ENCODE measurements at regions not wholly inside any gene's neighbourhood (a gene's known extent, or its start where the extent isn't known, plus 50 kb on each side); places are given as distances from the start of the nearest gene placed in this dataset.

DNA sequence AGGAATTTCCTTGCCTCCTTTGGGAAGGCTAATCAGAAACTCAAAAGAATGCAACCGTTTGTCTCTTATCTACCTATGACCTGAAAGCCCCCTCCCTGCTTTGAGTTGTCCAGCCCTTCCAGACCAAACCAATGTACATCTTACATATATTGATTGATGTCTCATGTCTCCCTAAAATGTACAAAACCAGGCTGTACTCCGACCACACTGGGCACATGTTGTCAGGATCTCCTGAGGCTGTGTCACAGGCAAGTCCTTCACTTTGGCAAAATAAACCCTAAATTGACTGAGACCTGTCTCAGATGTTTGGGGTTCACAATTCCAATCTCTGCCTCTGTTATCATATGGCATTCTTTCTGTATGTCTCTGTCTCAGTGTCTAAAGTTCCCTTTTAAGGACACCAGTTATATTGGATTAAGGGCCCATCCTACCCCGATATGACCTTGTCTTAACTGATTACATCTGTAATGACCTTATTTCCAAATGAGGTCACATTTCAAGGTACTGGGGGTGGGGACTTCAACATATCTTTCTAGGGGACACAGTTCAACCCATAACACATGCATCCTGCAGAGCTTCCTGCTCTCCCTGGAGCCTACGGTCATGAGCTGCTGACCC lies 513.5 kb upstream of the JARID2 start:
- ATAC-seq: no peak
- TF ChIP-seq, protein P1, sequence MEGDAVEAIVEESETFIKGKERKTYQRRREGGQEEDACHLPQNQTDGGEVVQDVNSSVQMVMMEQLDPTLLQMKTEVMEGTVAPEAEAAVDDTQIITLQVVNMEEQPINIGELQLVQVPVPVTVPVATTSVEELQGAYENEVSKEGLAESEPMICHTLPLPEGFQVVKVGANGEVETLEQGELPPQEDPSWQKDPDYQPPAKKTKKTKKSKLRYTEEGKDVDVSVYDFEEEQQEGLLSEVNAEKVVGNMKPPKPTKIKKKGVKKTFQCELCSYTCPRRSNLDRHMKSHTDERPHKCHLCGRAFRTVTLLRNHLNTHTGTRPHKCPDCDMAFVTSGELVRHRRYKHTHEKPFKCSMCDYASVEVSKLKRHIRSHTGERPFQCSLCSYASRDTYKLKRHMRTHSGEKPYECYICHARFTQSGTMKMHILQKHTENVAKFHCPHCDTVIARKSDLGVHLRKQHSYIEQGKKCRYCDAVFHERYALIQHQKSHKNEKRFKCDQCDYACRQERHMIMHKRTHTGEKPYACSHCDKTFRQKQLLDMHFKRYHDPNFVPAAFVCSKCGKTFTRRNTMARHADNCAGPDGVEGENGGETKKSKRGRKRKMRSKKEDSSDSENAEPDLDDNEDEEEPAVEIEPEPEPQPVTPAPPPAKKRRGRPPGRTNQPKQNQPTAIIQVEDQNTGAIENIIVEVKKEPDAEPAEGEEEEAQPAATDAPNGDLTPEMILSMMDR (IDR thresholded peaks at IDR 0.05): no peak
- H3K27ac ChIP-seq: no peak overlapping the region
- no peaks in the 10 kb centered on the region for H3K9me3 ChIP-seq
- H3K4me1 ChIP-seq: no peaks in the 10 kb centered on the region
- no peaks in the 10 kb centered on the region for H3K36me3 ChIP-seq (ENCODE audit: insufficient read depth in 1 of 2, low read depth in 1 of 2)
- WGBS, 3 donors: 69 to 85% (median 82%) methylated on average over 4 of the region's 4 CpGs
- no peaks in the 10 kb centered on the region for H3K27me3 ChIP-seq (ENCODE audit: insufficient read depth in 3 of 3, low read length in 2 of 3)
- no peak for DNase-seq
- no peak overlapping the region for H3K4me3 ChIP-seq
- intact Hi-C loops (cut with DNase I): no loop called here

DNA sequence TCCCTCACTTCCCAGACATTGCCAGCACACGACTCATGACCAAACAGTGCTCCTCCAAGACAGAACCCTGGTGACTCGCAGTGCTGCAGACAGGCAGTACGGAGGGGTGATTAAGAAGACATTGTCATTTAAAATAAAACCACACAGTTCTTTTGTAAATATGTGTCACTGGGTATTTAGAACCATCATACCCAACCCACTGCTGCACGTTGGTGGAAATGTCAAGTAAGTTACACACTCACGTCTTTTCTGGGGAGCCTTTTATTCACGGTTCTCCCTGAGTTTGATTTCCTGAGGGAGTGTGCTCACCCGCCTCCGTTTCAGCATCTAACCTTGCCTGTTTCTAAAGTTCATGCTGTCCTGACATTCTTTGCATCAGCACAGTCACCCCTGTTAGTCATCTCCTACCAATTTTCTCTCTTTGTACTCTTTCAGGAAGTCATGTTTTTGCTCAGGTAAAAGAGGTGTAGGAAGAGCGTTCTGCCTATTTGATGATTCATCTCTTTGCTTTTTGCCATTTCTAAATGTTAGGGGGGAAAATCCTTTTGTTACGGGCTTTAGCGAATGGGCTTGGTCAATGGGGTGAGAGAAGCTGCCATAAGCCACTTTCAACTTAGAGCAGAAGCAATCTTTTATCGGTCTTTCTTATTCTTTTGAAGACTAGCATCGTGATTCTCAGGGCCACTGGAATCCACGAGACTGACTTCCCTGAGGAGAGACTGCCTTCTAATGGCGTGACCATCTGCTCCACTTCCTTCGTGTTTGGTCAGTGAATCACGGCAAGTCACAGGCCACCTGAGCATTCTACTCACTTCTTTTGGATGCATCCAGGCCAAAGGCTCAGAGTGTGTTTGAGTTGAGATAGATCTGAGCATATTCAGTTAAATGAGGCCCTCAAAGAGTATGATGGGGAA lies 512.8 kb upstream of the JARID2 start:
- Histone ChIP-seq H3K36me3 (ENCODE audit: insufficient read depth in 1 of 2, low read depth in 1 of 2) (no peaks in the 10 kb centered on the region), H3K27me3 (ENCODE audit: insufficient read depth in 3 of 3, low read length in 2 of 3) (no peaks in the 10 kb centered on the region), H3K27ac (no peak overlapping the region), H3K4me3 (no peak overlapping the region), H3K9me3 (no peaks in the 10 kb centered on the region), H3K4me1 (no peaks in the 10 kb centered on the region)
- TF ChIP-seq, protein P1 (IDR thresholded peaks at IDR 0.05): no peak
- intact Hi-C loops (cut with DNase I): no loop called here
- ATAC-seq (no peak), DNase-seq (no peak)
- 74 to 88% (median 78%) methylated on average over 17 of the region's 17 CpGs for WGBS, 3 donors

DNA sequence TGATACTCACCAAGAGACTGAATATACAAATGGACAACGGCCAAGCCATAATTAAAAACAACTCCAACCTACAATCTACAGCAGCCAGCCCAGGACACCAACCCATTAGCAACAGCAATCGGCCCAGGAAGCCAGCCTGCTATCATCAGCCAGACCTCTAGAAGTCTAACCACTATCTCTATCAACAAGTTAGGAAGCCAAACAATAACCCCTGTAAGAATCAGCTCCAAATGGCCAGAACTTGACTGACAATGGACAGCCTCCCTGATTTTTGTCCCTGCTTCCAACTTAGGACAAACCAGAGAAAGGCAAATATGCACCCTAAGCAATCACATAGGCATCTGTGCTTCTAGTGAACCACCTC lies 511.8 kb upstream of the JARID2 start:
- TF ChIP-seq, protein P1 (IDR thresholded peaks at IDR 0.05): no peak
- no peak for DNase-seq
- no peaks in the 10 kb centered on the region for H3K4me1 ChIP-seq
- H3K27me3 ChIP-seq (ENCODE audit: insufficient read depth in 3 of 3, low read length in 2 of 3): no peaks in the 10 kb centered on the region
- 88 to 89% (median 89%) methylated on average over 2 of the region's 2 CpGs for WGBS, 3 donors
- intact Hi-C loops (cut with DNase I): no loop called here
- H3K36me3 ChIP-seq (ENCODE audit: insufficient read depth in 1 of 2, low read depth in 1 of 2): no peaks in the 10 kb centered on the region
- no peaks in the 10 kb centered on the region for H3K9me3 ChIP-seq
- no peak for ATAC-seq
- no peak overlapping the region for H3K27ac ChIP-seq
- H3K4me3 ChIP-seq: no peak overlapping the region

DNA sequence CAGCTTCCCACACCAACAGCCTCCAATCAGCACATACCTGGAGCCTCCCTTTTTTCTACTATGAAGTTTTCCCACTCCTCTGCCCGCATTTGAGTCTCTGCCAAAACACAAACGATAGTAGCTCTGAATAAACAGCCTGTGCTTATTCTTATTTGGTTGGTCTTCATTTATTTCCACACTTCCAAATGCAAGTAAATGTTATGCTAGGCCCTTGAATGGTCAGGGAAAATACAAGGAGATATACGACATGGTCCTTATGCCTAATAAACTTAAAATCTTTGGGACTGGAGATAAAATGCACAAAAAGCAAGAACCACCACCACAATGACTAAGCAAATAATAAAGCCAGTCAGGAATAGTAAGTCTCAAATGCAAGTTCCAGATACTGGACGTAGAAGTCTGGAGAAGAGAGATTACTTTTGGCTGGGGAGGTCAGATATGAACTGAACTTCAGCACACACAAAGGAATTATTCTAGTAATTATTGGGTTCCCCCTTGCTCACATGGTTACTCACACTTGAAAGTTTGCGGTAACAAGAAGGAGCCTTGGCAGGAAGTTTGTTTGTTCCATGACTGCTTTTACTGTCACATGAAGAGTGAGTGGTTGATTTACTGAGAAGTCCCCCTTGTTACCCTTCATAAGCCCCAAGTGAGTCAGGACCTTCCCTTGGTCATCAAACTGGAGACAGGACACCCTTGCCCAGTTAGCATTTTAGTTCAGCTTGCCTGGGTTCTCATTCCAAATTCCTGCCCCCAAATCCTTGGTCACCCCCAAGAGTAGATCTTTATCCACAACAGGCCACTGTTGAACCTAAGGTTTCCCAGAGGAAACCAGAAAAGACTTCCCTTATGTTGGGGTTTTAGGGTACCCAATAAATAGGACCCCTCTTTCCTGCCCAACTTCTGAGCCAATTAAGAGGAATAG lies 511.2 kb upstream of the JARID2 start:
- TF ChIP-seq, protein P1 (IDR thresholded peaks at IDR 0.05): no peak
- 82 to 89% (median 83%) methylated on average over 5 of the region's 5 CpGs for WGBS, 3 donors
- DNase-seq (no peak), ATAC-seq (no peak)
- no peaks in the 10 kb centered on the region for H3K9me3 ChIP-seq
- H3K36me3 ChIP-seq (ENCODE audit: insufficient read depth in 1 of 2, low read depth in 1 of 2): no peaks in the 10 kb centered on the region
- no peak overlapping the region for H3K27ac ChIP-seq
- no peaks in the 10 kb centered on the region for H3K27me3 ChIP-seq (ENCODE audit: insufficient read depth in 3 of 3, low read length in 2 of 3)
- H3K4me1 ChIP-seq: no peaks in the 10 kb centered on the region
- H3K4me3 ChIP-seq: no peak overlapping the region
- intact Hi-C loops (cut with DNase I): no loop called here
